HG03442 (cell line): ENCODE measurements at regions not wholly inside any gene's neighbourhood (a gene's known extent, or its start where the extent isn't known, plus 50 kb on each side); places are given as distances from the start of the nearest gene placed in this dataset.

ENCODE experiments used
- ATAC-seq: cut with Tn5 transposase; IDR thresholded peaks from one replicate; pipeline ENCODE4 v1.9.1; 2021; ENCODE audit warnings: mild to moderate bottlenecking, moderate library complexity; ENCODE audit not compliant: unreplicated experiment

GRCh38 chr14:87334997-87335685, 657.8 kb downstream of the GALC start:
- no peak for ATAC-seq

DNA sequence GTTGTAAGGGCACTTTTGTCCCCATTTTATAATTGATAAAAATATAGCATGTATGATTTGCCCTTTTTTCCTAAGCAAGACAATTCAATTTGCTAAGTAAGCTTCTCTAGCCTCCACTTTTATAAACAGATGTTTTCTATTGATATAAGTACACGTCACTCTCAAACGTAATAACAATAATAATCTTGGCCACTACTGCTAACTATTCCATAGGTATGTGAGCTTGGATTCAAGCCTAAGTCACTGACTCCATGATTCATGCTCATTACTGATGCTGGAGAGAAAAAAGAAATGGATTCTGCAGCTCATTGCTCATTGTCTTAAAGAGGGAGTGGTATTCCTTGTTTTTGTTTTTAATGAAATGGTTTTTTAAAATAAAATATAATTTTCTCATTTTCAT, 661.0 kb downstream of the GALC start:
- ATAC-seq = no peak

GRCh38 chr14:87325741-87326140, 667.2 kb downstream of the GALC start:
- ATAC-seq = no peak

DNA sequence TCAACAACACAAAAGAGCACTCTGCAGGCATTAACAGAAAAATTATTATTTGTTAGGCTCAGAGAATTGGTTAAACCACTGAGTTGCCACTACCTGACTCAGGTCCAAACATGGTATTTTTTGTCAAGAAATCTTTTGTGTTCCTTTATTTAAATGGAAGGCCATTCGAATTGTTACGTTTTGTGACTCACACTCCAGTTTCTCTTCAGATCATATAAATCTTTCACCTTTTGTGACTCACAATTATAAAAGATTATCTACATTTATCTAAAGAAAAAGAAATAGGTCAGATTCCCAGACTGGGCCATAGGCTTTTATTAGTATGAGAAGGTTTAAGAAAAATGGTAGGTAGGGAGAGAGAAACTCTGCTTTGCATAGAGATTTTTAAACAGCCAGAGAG, 669.8 kb downstream of the GALC start:
- no peak for ATAC-seq

DNA sequence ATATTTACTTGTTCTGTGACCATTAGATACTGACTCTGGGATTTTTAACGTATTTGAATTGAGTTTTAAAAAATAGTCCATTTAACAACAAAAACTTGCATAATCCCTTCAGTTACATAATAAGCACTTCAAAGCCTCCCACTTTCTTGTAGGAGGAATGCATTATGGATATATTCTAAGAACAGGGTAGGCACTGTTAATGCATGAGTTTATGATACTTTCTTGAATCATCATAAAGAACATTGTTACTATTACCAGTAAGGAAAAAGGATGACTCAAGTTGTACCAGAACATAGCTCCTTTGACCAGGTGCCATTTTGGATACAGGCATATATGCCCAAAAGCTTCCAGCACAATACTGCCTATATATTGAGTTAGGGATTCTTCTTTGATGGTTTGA, 671.4 kb downstream of the GALC start:
- ATAC-seq = no peak

DNA sequence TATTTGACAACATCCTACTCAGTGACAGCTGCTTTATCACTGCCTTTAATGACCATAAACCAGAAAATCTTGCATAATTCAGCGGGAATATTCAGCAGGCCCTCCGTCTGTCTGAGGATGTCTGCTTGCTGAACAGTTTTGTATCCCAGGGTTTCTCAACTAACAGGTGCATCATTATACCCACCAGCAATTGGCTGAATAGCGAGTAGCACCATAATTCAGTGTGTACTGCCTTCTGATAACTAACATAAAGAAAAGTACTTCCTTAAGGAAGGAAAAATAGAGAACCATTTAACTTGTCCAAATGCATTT, 680.1 kb downstream of the GALC start:
- ATAC-seq = no peak

- no peak for ATAC-seq
Observed at GRCh38 chr14:87312169-87312893, 680.7 kb downstream of the GALC start.

GRCh38 chr14:87309557-87309956, 683.4 kb downstream of the GALC start:
- no peak for ATAC-seq

DNA sequence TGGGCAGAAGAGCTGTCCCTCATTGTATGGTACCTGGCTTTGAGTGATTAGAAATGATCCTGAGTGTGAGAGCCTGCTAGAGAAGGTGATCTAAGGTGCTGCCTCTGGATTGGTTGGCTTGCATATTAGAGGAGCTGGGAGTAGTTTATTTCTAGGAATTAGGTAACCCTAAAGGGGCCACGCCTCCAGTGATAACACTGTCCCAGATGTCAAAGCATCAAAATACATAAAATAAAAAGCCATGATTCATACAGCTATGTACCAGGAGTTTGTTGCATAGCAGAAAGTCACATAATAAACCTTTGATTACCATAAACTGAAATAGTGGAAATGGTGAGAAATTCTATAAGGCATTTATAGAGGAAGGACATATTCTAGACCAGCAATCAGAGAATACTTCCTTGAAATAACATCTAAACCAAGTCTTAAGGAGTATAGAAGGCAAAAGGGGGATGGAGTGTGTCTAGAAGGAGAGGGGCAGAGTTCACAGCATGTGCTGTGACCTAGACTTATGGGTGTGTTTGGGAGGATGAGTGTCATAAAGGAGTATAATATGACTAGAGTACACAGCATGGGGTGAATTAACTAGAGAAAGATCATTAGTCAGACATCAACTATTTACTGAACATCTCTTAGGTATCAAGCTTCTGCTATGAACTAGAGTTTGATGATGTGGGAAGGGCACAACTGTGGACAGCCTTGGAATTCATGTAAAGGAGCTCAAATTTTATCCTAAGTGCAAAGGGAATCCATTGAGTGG, 686.4 kb downstream of the GALC start:
- no peak for ATAC-seq

GRCh38 chr14:87305345-87305744, 687.6 kb downstream of the GALC start:
- no peak for ATAC-seq

- no peak for ATAC-seq
Observed at GRCh38 chr14:87304404-87304803, 688.6 kb downstream of the GALC start.

DNA sequence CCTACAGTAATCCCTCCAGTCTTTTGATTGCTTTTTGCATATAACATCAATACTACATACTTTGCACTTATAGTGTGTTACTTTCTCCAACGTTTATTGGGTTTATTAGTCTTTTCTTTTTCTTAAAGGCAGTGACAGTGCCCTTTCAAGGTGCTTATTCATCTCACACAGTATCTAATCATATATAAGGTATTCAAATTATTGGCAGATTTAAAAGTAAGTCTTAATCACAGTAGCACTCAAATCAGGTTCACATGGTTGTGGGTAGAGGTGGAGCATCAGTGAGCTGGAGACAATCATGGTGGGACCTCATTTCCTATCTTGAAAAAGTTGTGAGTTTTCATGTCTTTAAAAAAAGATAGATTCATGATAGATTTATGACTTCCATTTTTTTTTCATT, 706.2 kb downstream of the GALC start:
- ATAC-seq = no peak

DNA sequence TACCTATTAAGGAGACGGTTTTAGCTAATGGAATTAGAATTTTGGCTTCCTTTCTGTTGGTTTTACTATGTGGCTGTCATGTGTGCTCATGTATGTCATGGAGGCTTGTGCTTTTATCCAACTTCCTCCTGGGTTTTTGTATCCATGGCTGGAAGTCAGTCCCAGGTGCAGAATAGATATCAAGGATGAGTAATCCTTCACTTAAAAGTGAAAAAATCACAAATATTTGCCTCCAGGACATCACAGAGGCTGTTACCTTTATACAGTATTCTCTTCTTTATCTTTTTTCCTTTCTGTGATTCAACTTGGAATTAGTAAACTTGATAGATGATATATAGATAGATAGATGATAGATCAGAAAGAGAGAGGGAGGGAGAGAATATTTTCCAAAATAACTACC, 706.8 kb downstream of the GALC start:
- ATAC-seq = no peak

DNA sequence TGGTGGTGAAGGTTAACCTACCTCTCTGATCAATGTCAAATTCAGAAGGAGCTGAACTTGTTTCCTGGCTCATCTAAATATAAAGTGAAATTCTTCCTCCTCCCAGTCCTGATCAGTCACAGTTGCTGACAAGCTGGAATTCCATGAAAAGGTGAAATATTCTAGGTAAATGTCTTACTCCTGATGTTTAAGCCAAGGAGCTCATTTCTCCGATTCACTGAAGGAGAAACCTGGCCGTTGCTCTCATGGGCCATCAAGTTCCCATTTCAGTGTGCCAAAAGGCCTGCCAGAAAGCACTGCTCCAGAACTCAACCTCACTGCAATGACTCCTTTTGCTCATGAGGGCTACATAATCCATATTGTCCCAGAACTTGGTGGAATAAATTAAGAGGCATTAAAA, 707.5 kb downstream of the GALC start:
- no peak for ATAC-seq

- ATAC-seq = no peak
Observed at GRCh38 chr14:87283547-87283946, 709.4 kb downstream of the GALC start.

DNA sequence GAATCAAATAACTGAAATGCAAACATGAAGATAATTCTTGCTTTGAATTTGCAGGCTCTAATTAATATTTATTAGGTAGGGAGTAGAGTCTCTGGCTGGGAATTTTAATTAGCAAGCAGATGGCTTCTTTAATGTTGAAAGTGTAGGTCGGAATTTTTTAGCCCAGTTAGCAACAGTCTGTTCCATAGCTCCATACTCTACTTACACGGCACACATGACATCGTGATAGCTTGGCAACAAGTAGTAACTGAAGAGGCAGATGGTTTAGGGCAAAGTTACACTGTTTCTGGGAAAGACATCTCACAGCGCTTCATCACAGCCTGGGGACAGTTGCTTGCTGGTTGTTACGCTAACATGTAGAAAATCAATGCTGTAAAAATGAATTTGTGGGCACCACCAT, 710.7 kb downstream of the GALC start:
- no peak for ATAC-seq

- ATAC-seq = no peak
Observed at GRCh38 chr14:87278415-87278814, 714.6 kb downstream of the GALC start.

DNA sequence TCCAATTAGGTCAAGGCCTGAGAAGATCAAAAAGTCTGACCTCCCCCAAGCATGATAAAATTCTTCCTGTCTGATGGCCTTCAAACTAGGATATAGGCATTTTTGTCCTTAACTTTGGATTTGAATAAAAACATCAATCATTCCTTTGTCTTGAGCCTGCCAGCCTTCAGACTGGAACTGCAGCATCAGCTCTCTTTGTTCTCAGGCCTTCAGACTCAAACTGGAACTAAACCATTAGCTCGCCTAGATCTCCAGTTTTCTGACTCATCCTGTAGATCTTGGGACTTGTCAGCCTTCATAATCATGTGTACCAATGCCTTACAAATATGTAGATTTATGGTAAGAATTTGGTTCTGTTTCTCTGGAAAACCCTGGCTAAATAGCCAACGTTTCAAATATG, 721.7 kb downstream of the GALC start:
- ATAC-seq = no peak

- ATAC-seq = no peak
Observed at GRCh38 chr14:87268997-87269396, 724.0 kb downstream of the GALC start.

DNA sequence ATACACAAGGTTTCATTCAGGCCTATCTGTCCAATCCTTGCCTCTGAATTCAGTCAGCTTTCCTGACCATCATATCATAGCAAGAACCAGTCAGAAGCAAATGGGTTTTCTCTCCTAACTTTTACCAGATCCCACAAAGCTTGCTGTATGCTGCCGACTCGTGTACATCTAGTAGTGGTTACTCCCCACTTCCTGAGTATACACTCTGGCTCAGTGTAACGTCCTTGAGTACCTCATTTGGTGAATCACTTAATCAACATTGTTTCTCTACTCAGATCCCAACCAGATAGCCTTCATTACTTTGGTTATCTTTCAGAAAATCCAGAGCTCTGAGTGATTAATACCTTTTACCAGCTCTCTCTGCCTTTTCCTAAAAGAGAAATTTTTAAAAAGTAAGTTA, 728.2 kb downstream of the GALC start:
- no peak for ATAC-seq

DNA sequence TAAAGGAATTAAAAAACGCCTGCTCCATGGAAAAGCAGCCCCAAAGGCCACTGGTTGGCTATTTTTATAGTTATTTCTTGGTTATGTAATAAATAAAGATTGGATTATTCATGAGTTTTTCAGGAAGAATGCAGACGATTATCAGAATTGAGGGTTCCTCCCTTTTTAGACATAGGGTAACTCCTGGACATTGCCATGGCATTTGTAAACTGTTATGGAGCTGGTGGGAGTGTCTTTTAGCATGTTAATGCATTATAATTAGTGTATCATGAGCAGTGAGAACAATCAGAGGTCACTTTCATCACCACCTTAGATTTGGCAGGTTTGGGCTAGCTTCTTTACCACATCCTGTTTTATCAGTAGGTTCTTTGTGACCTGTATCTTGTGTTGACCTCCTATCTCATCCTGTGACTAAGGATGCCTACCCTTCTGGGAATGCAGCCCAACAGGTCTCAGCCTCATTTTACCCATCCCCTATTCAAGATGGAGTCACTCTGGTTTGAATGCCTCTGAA, 728.7 kb downstream of the GALC start:
- ATAC-seq = no peak

GRCh38 chr14:87261621-87262020, 731.4 kb downstream of the GALC start:
- ATAC-seq = no peak
